ENCODE measurements at regions not wholly inside any gene's neighbourhood (a gene's known extent, or its start where the extent isn't known, plus 50 kb on each side); places are given as distances from the start of the nearest gene placed in this dataset.

GRCh38 chr2:76506538-76506937, 795.8 kb upstream of the GCFC2 start:
- no peak overlapping the region for H3K27ac ChIP-seq
- no peak for TF ChIP-seq CTCF (IDR thresholded peaks at IDR 0.05)
- no peak for TF ChIP-seq ZFX (IDR thresholded peaks at IDR 0.05; ENCODE audit: borderline replicate concordance)

GRCh38 chr2:76501641-76502040, 790.9 kb upstream of the GCFC2 start:
- no peak for TF ChIP-seq CTCF (IDR thresholded peaks at IDR 0.05)
- no peak overlapping the region for H3K27ac ChIP-seq

DNA sequence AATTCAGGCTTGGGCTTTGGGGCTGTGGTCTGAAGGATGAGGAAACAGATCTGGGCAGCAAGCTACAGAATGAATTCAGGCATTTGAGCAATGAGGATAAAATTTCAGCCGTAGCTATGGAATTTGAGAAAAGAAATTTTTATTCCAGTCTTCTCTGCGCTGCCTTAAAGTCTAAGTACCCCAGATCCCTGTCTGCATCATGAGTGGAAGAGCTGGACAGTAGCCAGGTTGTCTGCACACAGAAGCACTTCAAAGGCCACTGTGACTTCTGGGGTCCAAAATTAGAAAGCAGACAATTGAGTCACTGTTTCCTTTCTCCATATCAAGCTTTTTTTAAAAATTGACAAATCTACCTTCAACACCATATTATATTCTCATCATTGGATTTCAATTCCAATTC, 787.6 kb upstream of the GCFC2 start:
- H3K27ac ChIP-seq = no peak overlapping the region
- no peak for TF ChIP-seq ZFX (IDR thresholded peaks at IDR 0.05; ENCODE audit: borderline replicate concordance)
- no peak for TF ChIP-seq CTCF (IDR thresholded peaks at IDR 0.05)

DNA sequence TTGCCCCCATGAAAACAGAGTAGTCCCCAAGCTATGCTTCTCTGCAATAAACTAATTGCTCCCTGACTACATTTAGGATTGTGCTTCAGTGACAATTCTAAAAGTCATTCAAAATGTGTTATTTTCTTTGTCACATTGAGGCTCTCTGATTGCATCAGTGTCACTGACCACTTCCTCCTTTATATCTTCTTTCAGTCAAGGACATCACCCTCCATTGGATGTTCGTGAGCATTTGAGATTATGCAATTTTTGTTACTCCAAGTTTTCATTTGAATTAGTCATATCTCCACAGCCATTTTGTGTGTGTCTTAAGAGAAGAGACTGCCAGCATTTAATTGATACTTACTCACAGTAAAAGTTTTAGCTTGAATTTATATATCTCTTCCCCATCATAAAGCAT, 780.8 kb upstream of the GCFC2 start:
- no peak overlapping the region for H3K27ac ChIP-seq
- no peak for TF ChIP-seq ZFX (IDR thresholded peaks at IDR 0.05; ENCODE audit: borderline replicate concordance)
- TF ChIP-seq CTCF (IDR thresholded peaks at IDR 0.05) = no peak

- H3K27ac ChIP-seq = no peak overlapping the region
- TF ChIP-seq CTCF (IDR thresholded peaks at IDR 0.05) (no peak), ZFX (IDR thresholded peaks at IDR 0.05; ENCODE audit: borderline replicate concordance) (no peak)
These were observed 767.7 kb upstream of the GCFC2 start for GRCh38 chr2:76478266-76479035.

GRCh38 chr2:76472946-76473345, 762.2 kb upstream of the GCFC2 start:
- H3K27ac ChIP-seq = no peak overlapping the region
- TF ChIP-seq ZFX (IDR thresholded peaks at IDR 0.05; ENCODE audit: borderline replicate concordance) (no peak), CTCF (IDR thresholded peaks at IDR 0.05) (no peak)

GRCh38 chr2:76469066-76469465, 758.4 kb upstream of the GCFC2 start:
- TF ChIP-seq CTCF (IDR thresholded peaks at IDR 0.05) (no peak), ZFX (IDR thresholded peaks at IDR 0.05; ENCODE audit: borderline replicate concordance) (no peak)
- H3K27ac ChIP-seq = no peak overlapping the region
